ENCODE measurements at regions not wholly inside any gene's neighbourhood (a gene's known extent, or its start where the extent isn't known, plus 50 kb on each side); places are given as distances from the start of the nearest gene placed in this dataset.

DNA sequence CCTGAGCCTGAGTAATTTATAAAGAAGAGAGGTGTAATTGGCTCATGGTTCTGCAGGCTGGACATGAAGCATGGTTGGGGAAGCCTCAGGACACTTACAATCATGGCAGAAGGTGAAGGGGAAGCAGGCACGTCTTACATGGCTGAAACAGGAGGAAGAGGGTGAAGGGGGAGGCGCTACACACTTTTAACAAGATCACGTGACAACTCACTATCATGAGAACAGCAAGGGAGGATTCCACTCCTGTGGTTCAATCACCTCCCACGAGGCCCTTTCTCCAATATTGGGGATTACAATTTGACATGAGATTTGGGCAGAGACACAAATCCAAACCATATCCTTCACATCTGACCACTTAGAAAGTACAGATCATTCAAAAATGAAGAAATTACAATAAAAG lies 110.6 kb upstream of the SHISA6 start:
- TF ChIP-seq CREB1 (IDR thresholded peaks at IDR 0.05; ENCODE audit: low read depth), result no peak
- no peak for TF ChIP-seq EGR1 (IDR thresholded peaks at IDR 0.05)
- TF ChIP-seq, protein P1, sequence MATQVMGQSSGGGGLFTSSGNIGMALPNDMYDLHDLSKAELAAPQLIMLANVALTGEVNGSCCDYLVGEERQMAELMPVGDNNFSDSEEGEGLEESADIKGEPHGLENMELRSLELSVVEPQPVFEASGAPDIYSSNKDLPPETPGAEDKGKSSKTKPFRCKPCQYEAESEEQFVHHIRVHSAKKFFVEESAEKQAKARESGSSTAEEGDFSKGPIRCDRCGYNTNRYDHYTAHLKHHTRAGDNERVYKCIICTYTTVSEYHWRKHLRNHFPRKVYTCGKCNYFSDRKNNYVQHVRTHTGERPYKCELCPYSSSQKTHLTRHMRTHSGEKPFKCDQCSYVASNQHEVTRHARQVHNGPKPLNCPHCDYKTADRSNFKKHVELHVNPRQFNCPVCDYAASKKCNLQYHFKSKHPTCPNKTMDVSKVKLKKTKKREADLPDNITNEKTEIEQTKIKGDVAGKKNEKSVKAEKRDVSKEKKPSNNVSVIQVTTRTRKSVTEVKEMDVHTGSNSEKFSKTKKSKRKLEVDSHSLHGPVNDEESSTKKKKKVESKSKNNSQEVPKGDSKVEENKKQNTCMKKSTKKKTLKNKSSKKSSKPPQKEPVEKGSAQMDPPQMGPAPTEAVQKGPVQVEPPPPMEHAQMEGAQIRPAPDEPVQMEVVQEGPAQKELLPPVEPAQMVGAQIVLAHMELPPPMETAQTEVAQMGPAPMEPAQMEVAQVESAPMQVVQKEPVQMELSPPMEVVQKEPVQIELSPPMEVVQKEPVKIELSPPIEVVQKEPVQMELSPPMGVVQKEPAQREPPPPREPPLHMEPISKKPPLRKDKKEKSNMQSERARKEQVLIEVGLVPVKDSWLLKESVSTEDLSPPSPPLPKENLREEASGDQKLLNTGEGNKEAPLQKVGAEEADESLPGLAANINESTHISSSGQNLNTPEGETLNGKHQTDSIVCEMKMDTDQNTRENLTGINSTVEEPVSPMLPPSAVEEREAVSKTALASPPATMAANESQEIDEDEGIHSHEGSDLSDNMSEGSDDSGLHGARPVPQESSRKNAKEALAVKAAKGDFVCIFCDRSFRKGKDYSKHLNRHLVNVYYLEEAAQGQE (IDR thresholded peaks at IDR 0.05; ENCODE audit: low read depth), result no peak
- no peak for TF ChIP-seq ZBTB7A (IDR thresholded peaks at IDR 0.05; ENCODE audit: low read depth)
- TF ChIP-seq, protein P2, sequence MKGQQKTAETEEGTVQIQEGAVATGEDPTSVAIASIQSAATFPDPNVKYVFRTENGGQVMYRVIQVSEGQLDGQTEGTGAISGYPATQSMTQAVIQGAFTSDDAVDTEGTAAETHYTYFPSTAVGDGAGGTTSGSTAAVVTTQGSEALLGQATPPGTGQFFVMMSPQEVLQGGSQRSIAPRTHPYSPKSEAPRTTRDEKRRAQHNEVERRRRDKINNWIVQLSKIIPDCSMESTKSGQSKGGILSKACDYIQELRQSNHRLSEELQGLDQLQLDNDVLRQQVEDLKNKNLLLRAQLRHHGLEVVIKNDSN (IDR thresholded peaks at IDR 0.05), result no peak
- TF ChIP-seq TAF1 (IDR thresholded peaks at IDR 0.05; ENCODE audit: low read depth), result no peak
- no peak for TF ChIP-seq YY1 (IDR thresholded peaks at IDR 0.05; ENCODE audit: low read depth)
- TF ChIP-seq, protein P3, sequence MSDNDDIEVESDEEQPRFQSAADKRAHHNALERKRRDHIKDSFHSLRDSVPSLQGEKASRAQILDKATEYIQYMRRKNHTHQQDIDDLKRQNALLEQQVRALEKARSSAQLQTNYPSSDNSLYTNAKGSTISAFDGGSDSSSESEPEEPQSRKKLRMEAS (IDR thresholded peaks at IDR 0.05), result no peak
- no peak for TF ChIP-seq TCF12 (IDR thresholded peaks at IDR 0.05; ENCODE audit: low read depth)
- no peak for TF ChIP-seq TEAD4 (IDR thresholded peaks at IDR 0.05)
- no peak for TF ChIP-seq FOXM1 (IDR thresholded peaks at IDR 0.05; ENCODE audit: borderline replicate concordance, low read depth)
- no peak for TF ChIP-seq NFIC (IDR thresholded peaks at IDR 0.05)
- TF ChIP-seq EP300 (IDR thresholded peaks at IDR 0.05; ENCODE audit: borderline replicate concordance), result no peak
- no peak for TF ChIP-seq CEBPB (IDR thresholded peaks at IDR 0.05)
- TF ChIP-seq RAD21 (IDR thresholded peaks at IDR 0.05; ENCODE audit: low read depth), result no peak

DNA sequence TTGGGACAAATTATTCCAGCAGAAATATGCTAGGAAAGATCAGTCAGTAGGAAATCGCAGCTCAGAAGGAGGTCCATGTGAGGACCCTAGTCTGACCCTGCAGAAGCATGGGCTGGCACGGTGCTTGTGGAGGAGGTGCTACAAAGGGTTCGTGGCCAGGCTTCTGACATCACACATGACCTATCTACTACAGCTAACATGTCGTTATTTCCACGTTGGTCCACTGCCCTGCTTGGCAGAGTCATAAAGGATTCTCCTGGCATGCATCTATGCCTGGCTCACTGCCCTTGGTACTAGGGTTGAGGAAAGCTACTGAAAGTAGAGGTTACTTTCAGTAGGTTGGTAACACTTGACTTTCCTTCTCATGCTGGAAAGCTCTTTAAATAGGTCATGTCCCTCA lies 118.1 kb upstream of the SHISA6 start:
- TF ChIP-seq YY1 (IDR thresholded peaks at IDR 0.05; ENCODE audit: low read depth) (no peak), CEBPB (IDR thresholded peaks at IDR 0.05) (no peak), RAD21 (IDR thresholded peaks at IDR 0.05; ENCODE audit: low read depth) (no peak), CREB1 (IDR thresholded peaks at IDR 0.05; ENCODE audit: low read depth) (no peak), TCF12 (IDR thresholded peaks at IDR 0.05; ENCODE audit: low read depth) (no peak), EP300 (IDR thresholded peaks at IDR 0.05; ENCODE audit: borderline replicate concordance) (no peak), NFIC (IDR thresholded peaks at IDR 0.05) (no peak), FOXM1 (IDR thresholded peaks at IDR 0.05; ENCODE audit: borderline replicate concordance, low read depth) (no peak), ZBTB7A (IDR thresholded peaks at IDR 0.05; ENCODE audit: low read depth) (no peak), TEAD4 (IDR thresholded peaks at IDR 0.05) (no peak), EGR1 (IDR thresholded peaks at IDR 0.05) (no peak), TAF1 (IDR thresholded peaks at IDR 0.05; ENCODE audit: low read depth) (no peak)
- TF ChIP-seq, protein P3 (IDR thresholded peaks at IDR 0.05), result no peak
- TF ChIP-seq, protein P2 (IDR thresholded peaks at IDR 0.05), result no peak
- TF ChIP-seq, protein P1 (IDR thresholded peaks at IDR 0.05; ENCODE audit: low read depth), result no peak

DNA sequence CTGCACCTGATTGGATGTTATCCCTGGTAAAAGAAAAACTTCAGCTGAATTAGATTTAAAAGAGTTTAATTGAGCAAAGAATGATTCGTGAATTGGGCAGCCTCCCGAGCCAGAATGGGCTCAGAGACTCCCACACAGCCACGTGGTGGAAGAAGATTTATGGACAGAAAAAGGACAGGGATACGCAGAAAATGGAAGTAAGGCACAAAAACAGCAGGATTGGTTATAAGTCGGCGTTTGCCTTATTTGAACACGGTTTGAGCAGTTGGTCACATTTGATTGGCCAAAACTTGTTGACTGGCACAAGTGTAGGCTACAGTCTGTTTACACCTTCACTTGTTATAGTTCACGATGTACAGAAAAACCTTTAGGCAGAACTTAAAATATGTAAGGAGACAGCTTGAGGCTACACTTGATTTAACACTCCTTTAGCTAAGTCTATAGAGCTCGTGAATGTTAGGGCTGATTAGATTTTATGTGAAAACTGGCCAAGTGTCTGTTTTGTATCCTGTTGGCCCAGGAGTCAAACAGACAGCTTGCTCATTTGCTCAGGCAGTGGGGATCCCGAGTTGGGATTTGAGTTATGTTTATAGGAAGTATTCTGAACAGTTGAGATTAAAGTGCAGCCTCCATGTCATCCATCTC lies 119.5 kb upstream of the SHISA6 start:
- no peak for TF ChIP-seq CEBPB (IDR thresholded peaks at IDR 0.05)
- TF ChIP-seq, protein P2 (IDR thresholded peaks at IDR 0.05), result no peak

DNA sequence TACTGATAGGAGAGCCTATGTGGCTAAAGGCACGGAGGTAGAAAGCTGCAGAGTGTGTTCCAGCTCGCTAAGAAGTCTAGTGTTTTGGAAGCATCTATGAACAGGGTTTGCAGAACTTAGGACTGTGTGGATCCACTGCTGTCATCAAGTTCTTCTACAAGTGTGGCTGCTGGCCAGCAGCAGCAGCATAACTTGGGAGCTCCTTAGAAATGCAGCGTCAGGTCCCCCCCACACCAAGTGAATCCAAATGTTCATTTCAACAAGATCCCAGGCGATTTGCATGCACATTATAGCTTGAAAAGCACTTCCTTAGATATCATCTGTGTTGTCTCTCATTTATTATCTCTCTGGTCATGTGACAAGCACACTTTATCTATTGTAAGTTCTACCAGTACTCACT lies 131.9 kb upstream of the SHISA6 start:
- no peak for TF ChIP-seq ZBTB7A (IDR thresholded peaks at IDR 0.05; ENCODE audit: low read depth)
- no peak for TF ChIP-seq CREB1 (IDR thresholded peaks at IDR 0.05; ENCODE audit: low read depth)
- TF ChIP-seq, protein P1 (IDR thresholded peaks at IDR 0.05; ENCODE audit: low read depth), result no peak
- TF ChIP-seq, protein P2 (IDR thresholded peaks at IDR 0.05), result no peak
- no peak for TF ChIP-seq NFIC (IDR thresholded peaks at IDR 0.05)
- TF ChIP-seq YY1 (IDR thresholded peaks at IDR 0.05; ENCODE audit: low read depth), result no peak
- TF ChIP-seq TEAD4 (IDR thresholded peaks at IDR 0.05), result no peak
- TF ChIP-seq EGR1 (IDR thresholded peaks at IDR 0.05), result no peak
- no peak for TF ChIP-seq EP300 (IDR thresholded peaks at IDR 0.05; ENCODE audit: borderline replicate concordance)
- TF ChIP-seq TAF1 (IDR thresholded peaks at IDR 0.05; ENCODE audit: low read depth), result no peak
- TF ChIP-seq RAD21 (IDR thresholded peaks at IDR 0.05; ENCODE audit: low read depth), result no peak
